Keratinocyte (primary cell): ENCODE measurements at regions not wholly inside any gene's neighbourhood (a gene's known extent, or its start where the extent isn't known, plus 50 kb on each side); places are given as distances from the start of the nearest gene placed in this dataset.

ENCODE experiments used
- CTCF ChIP-seq, 3 experiments: IDR thresholded peaks in 1 of 3; conservative IDR thresholded peaks in 1 of 3; optimal IDR thresholded peaks in 1 of 3; 2 replicates in 2 of 3; 3 replicates in 1 of 3; pipeline versions ENCODE3 to v1.5.1; 2011; ENCODE audit warnings: low read length in 3 of 3, mild to moderate bottlenecking in 3 of 3, moderate library complexity in 2 of 3, control low read depth in 1 of 3, inconsistent platforms in 1 of 3; ENCODE audit not compliant: insufficient read depth in 2 of 3; ENCODE audit errors: extremely low read depth in 1 of 3
- EZH2 ChIP-seq: IDR thresholded peaks from one replicate; pipeline ENCODE4 v1.6.1; 2012; ENCODE audit warnings: inconsistent platforms, mild to moderate bottlenecking, low read length, moderate library complexity

- TF ChIP-seq EZH2 (no peak), CTCF (optimal IDR thresholded peaks at IDR 0.05 in 1 of 3, IDR thresholded peaks at IDR 0.05 in 1 of 3, conservative IDR thresholded peaks at IDR 0.05 in 1 of 3; ENCODE audit: extremely low read depth in 1 of 3, insufficient read depth in 2 of 3, low read length in 3 of 3) (no peak)
Measured at GRCh38 chr6:43893073-43893472, 123.1 kb downstream of the VEGFA start.
